ENCODE measurements at regions not wholly inside any gene's neighbourhood (a gene's known extent, or its start where the extent isn't known, plus 50 kb on each side); places are given as distances from the start of the nearest gene placed in this dataset.

DNA sequence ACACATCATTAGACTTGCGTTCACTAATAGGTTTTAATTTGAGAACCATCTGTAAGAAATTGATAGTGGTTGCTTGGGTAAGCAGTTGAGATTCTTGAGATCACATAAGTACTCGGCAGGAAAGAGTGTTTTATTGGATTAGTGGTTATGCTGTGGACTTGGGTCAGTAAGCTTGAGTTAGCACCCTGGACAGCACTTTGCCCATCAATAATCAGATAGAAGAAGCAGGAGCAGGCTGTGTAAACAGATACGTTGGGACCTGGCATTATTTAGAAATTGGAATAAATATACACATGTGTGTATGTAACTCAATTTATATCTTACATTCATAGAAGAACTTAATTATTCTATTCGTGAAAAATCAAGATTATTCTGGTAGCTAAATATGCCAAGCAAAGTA is 357.5 kb upstream of the SMIM31 start:
- H3K4me3 ChIP-seq: no peak overlapping the region
- intact Hi-C loops (cut with DNase I): no loop called here
- no peak for DNase-seq (ENCODE audit: extremely low spot score in 2 of 2)
- H3K36me3 ChIP-seq: no peaks in the 10 kb centered on the region
- no peak overlapping the region for H3K27ac ChIP-seq
- no peaks in the 10 kb centered on the region for H3K9me3 ChIP-seq
- TF ChIP-seq, protein P1, sequence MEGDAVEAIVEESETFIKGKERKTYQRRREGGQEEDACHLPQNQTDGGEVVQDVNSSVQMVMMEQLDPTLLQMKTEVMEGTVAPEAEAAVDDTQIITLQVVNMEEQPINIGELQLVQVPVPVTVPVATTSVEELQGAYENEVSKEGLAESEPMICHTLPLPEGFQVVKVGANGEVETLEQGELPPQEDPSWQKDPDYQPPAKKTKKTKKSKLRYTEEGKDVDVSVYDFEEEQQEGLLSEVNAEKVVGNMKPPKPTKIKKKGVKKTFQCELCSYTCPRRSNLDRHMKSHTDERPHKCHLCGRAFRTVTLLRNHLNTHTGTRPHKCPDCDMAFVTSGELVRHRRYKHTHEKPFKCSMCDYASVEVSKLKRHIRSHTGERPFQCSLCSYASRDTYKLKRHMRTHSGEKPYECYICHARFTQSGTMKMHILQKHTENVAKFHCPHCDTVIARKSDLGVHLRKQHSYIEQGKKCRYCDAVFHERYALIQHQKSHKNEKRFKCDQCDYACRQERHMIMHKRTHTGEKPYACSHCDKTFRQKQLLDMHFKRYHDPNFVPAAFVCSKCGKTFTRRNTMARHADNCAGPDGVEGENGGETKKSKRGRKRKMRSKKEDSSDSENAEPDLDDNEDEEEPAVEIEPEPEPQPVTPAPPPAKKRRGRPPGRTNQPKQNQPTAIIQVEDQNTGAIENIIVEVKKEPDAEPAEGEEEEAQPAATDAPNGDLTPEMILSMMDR (IDR thresholded peaks at IDR 0.05): no peak
- TF ChIP-seq POLR2A (IDR thresholded peaks at IDR 0.05): no peak
- TF ChIP-seq POLR2AphosphoS5 (IDR thresholded peaks at IDR 0.05; ENCODE audit: insufficient read depth in 1 of 2, low read depth in 1 of 2): no peak
- no peaks in the 10 kb centered on the region for H3K27me3 ChIP-seq
- no peaks in the 10 kb centered on the region for H3K4me1 ChIP-seq

DNA sequence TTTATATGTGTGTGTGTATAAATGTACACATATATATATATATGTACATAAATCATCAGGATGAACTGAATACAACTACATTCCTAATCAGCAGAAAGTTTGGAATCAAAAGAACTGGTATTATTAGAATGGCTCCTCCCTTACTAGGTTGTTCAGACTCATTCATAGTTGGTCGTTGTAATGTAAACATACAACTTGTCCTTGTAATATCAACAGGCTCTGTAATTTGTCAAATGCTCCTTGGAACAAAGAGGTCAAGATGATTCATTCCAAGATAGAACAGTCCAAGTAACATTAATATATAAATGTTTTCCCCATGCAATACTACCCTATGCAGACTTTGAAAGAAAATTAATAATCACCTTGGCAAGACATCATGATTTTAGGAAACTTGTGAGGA is 351.4 kb upstream of the SMIM31 start:
- H3K4me1 ChIP-seq: no peaks in the 10 kb centered on the region
- no peaks in the 10 kb centered on the region for H3K36me3 ChIP-seq
- TF ChIP-seq, protein P1 (IDR thresholded peaks at IDR 0.05): no peak
- no peak for TF ChIP-seq POLR2AphosphoS5 (IDR thresholded peaks at IDR 0.05; ENCODE audit: insufficient read depth in 1 of 2, low read depth in 1 of 2)
- TF ChIP-seq POLR2A (IDR thresholded peaks at IDR 0.05): no peak
- intact Hi-C loops (cut with DNase I): no loop called here
- no peak overlapping the region for H3K4me3 ChIP-seq
- no peaks in the 10 kb centered on the region for H3K27me3 ChIP-seq
- no peak for DNase-seq (ENCODE audit: extremely low spot score in 2 of 2)
- H3K27ac ChIP-seq: no peak overlapping the region
- H3K9me3 ChIP-seq: no peaks in the 10 kb centered on the region

DNA sequence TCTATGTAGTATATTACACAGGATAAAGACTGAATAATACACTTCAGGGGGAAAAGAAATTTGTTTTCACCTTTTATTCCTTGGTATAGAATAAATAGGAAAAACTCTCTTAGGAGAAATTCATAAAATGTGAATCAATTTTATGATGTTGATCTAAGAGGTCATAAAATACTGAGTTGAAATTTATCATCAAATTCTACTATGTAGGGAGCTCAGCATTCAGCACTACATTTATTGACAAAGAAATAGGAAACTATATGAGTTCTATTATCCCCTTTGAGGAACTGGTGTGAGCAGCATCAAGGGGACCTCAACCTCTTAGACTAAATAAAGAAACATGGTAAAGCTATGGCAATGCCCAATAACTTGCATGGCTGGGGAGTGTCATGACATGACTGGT is 348.2 kb upstream of the SMIM31 start:
- no peak overlapping the region for H3K27ac ChIP-seq
- TF ChIP-seq POLR2A (IDR thresholded peaks at IDR 0.05): no peak
- TF ChIP-seq POLR2AphosphoS5 (IDR thresholded peaks at IDR 0.05; ENCODE audit: insufficient read depth in 1 of 2, low read depth in 1 of 2): no peak
- TF ChIP-seq, protein P1 (IDR thresholded peaks at IDR 0.05): no peak
- no peaks in the 10 kb centered on the region for H3K4me1 ChIP-seq
- no peak overlapping the region for H3K4me3 ChIP-seq
- intact Hi-C loops (cut with DNase I): no loop called here
- H3K27me3 ChIP-seq: no peaks in the 10 kb centered on the region
- H3K9me3 ChIP-seq: no peaks in the 10 kb centered on the region
- no peaks in the 10 kb centered on the region for H3K36me3 ChIP-seq
- DNase-seq (ENCODE audit: extremely low spot score in 2 of 2): no peak

DNA sequence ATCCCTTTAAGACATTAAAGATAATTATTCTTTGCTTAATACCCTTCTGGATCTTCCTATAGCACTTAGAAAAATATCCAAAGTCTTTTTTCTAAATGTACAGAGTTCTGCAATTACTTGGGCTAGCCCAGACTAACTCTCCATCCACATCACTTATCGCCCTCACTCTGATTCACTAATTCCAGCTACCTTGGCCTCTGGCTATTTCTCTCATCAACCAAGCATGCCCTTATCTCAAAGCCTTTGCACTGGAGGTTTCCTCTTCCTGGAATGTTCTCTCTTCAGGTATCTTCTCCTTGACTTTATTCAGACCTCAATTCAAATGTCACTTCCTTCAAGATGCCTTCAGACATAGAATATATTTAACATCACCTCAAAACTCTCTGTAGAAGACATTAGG is 345.1 kb upstream of the SMIM31 start:
- H3K9me3 ChIP-seq: no peaks in the 10 kb centered on the region
- no peaks in the 10 kb centered on the region for H3K36me3 ChIP-seq
- no peak overlapping the region for H3K4me3 ChIP-seq
- TF ChIP-seq POLR2A (IDR thresholded peaks at IDR 0.05) (no peak), POLR2AphosphoS5 (IDR thresholded peaks at IDR 0.05; ENCODE audit: insufficient read depth in 1 of 2, low read depth in 1 of 2) (no peak)
- TF ChIP-seq, protein P1 (IDR thresholded peaks at IDR 0.05): no peak
- H3K27me3 ChIP-seq: no peaks in the 10 kb centered on the region
- intact Hi-C loops (cut with DNase I): no loop called here
- no peak for DNase-seq (ENCODE audit: extremely low spot score in 2 of 2)
- no peak overlapping the region for H3K27ac ChIP-seq
- no peaks in the 10 kb centered on the region for H3K4me1 ChIP-seq

DNA sequence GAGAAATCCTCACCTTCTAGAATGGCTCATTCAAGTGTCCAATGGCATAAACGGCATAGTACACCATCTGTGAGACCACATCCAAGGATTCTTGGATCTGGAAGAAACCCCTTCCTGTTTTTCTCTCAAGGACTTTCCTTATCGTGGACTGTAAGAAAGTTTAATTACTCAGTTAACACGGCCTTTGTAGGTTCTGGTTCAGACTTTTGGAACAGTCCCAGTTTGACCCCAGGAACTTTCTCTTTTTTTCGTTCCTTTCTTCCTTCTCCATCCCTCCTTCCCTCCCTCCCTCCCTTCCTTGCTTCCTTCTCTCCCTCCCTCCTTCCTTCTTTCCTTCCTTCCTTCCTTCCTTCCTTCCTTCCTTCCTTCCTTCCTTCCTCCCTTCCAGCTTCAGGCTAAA is 343.5 kb upstream of the SMIM31 start:
- no peaks in the 10 kb centered on the region for H3K36me3 ChIP-seq
- no peak for DNase-seq (ENCODE audit: extremely low spot score in 2 of 2)
- no peak overlapping the region for H3K27ac ChIP-seq
- no peaks in the 10 kb centered on the region for H3K4me1 ChIP-seq
- TF ChIP-seq, protein P1 (IDR thresholded peaks at IDR 0.05): no peak
- TF ChIP-seq POLR2A (IDR thresholded peaks at IDR 0.05): no peak
- no peak for TF ChIP-seq POLR2AphosphoS5 (IDR thresholded peaks at IDR 0.05; ENCODE audit: insufficient read depth in 1 of 2, low read depth in 1 of 2)
- H3K9me3 ChIP-seq: no peaks in the 10 kb centered on the region
- no peak overlapping the region for H3K4me3 ChIP-seq
- intact Hi-C loops (cut with DNase I): no loop called here
- no peaks in the 10 kb centered on the region for H3K27me3 ChIP-seq

Data from vagina (tissue), 2 donors.